SK-N-SH (cell line): ENCODE measurements at regions not wholly inside any gene's neighbourhood (a gene's known extent, or its start where the extent isn't known, plus 50 kb on each side); places are given as distances from the start of the nearest gene placed in this dataset.

Experiments used
- CTCF ChIA-PET: fragments of 300-600, 350-600 bp; formaldehyde crosslinking; extraction: SDS; loops from one replicate; lab custom pipeline; 2021; lab: Yijun Ruan, JAX
- POLR2A ChIA-PET: fragments of 350-600 bp; sonication (Branson Sonifier 250); formaldehyde crosslinking; extraction: SDS; loops from one replicate; lab custom pipeline; 2020; ENCODE audit warnings: antibody characterized with exemption, inconsistent platforms; lab: Yijun Ruan, JAX
- DNase-seq: peaks from one replicate; pipeline ENCODE4 v3.0.0; 2012
- H2AFZ ChIP-seq: fragments of 200-600 bp; sonication (generic); 2 replicates; pipeline ENCODE4 v1.8.1; 2016; ENCODE audit warnings: antibody characterized with exemption, mild to moderate bottlenecking, low read depth
- H3F3A ChIP-seq: fragments of 200-600 bp; sonication (generic); replicated peaks from 2 replicates; pipeline ENCODE3; 2016; ENCODE audit warnings: antibody characterized with exemption, mild to moderate bottlenecking; ENCODE audit not compliant: insufficient read depth
- H3K27ac ChIP-seq, 2 experiments: fragments of 200-500 bp in 1 of 2; fragments of 200-600 bp in 1 of 2; sonication (Bioruptor generic) in 1 of 2; sonication (generic), shearing (Covaris generic) in 1 of 2; 2 replicates each; pipeline versions ENCODE4 v1.5.1 to v1.6.1; 2014 to 2016; ENCODE audit warnings: low read depth in 2 of 2, inconsistent platforms in 1 of 2, low read length in 1 of 2, mild to moderate bottlenecking in 1 of 2, mixed read lengths in 1 of 2
- H3K27me3 ChIP-seq: fragments of 200-600 bp; sonication (generic), shearing (Covaris generic); 2 replicates; pipeline ENCODE4 v1.6.1; 2016; ENCODE audit warnings: mixed run types; ENCODE audit not compliant: insufficient read depth
- H3K36me3 ChIP-seq, 2 experiments: fragments of 200-500 bp in 1 of 2; fragments of 200-600 bp in 1 of 2; sonication (Bioruptor generic) in 1 of 2; sonication (generic) in 1 of 2; replicated peaks in 1 of 2; 2 replicates each; pipeline versions ENCODE3 to v1.5.1; 2014 to 2016; ENCODE audit warnings: low read length in 1 of 2, mild to moderate bottlenecking in 1 of 2; ENCODE audit not compliant: insufficient read depth in 2 of 2, control insufficient read depth in 1 of 2
- H3K4me1 ChIP-seq, 2 experiments: fragments of 200-500 bp in 1 of 2; fragments of 200-600 bp in 1 of 2; sonication (Bioruptor generic) in 1 of 2; sonication (generic), shearing (Covaris generic) in 1 of 2; 2 replicates each; pipeline versions ENCODE4 v1.5.1 to v1.6.1; 2014 to 2016; ENCODE audit warnings: low read depth in 1 of 2, low read length in 1 of 2, mixed run types in 1 of 2; ENCODE audit not compliant: insufficient read depth in 2 of 2, control insufficient read depth in 1 of 2
- H3K4me2 ChIP-seq: fragments of 200-600 bp; sonication (generic), shearing (Covaris generic); 2 replicates; pipeline ENCODE4 v1.6.1; 2017; ENCODE audit warnings: mixed run types
- H3K4me3 ChIP-seq, 2 experiments: fragments of 200-500 bp in 1 of 2; fragments of 200-600 bp in 1 of 2; sonication (Bioruptor generic) in 1 of 2; sonication (generic), shearing (Covaris generic) in 1 of 2; 2 replicates each; pipeline versions ENCODE4 v1.5.1 to v1.8.1; 2014 to 2016; ENCODE audit warnings: low read depth in 2 of 2, inconsistent platforms in 1 of 2, low read length in 1 of 2, mild to moderate bottlenecking in 1 of 2, mixed read lengths in 1 of 2, moderate library complexity in 1 of 2
- H3K79me2 ChIP-seq: fragments of 200-600 bp; sonication (generic); 2 replicates; pipeline ENCODE4 v1.8.1; 2017; ENCODE audit warnings: mild to moderate bottlenecking; ENCODE audit not compliant: insufficient read depth
- H3K9ac ChIP-seq: fragments of 200-600 bp; sonication (generic); 2 replicates; pipeline ENCODE4 v1.6.1; 2017; ENCODE audit warnings: mixed run types
- H3K9me2 ChIP-seq: fragments of 200-600 bp; sonication (generic); 2 replicates; pipeline ENCODE4 v1.6.1; 2017; ENCODE audit warnings: mixed run types
- H3K9me3 ChIP-seq: fragments of 200-600 bp; sonication (generic); 2 replicates; pipeline ENCODE4 v1.6.1; 2017; ENCODE audit warnings: mixed run types, mild to moderate bottlenecking, moderate library complexity
- H4K20me1 ChIP-seq: fragments of 200-600 bp; sonication (generic); 2 replicates; pipeline ENCODE4 v1.6.1; 2017; ENCODE audit warnings: mild to moderate bottlenecking, mixed run types; ENCODE audit not compliant: insufficient read depth
- CHD2 ChIP-seq: fragments of 150-350 bp; IDR thresholded peaks from 2 replicates; pipeline ENCODE4 v1.6.1; 2018; ENCODE audit warnings: low read length; ENCODE audit not compliant: partially characterized antibody
- EP300 ChIP-seq, 2 experiments: IDR thresholded peaks; 2 replicates each; pipeline versions ENCODE4 v1.4.0 to v1.6.1; 2012; ENCODE audit warnings: borderline replicate concordance in 1 of 2, low read depth in 1 of 2, low read length in 1 of 2
- EZH2phosphoT487 ChIP-seq: fragments of 200-600 bp; sonication (generic); IDR thresholded peaks from 2 replicates; pipeline ENCODE4 v1.6.1; 2017; ENCODE audit warnings: low read depth, mixed run types, mild to moderate bottlenecking, antibody characterized with exemption, moderate library complexity, borderline replicate concordance
- FOXJ3 ChIP-seq: sonication (generic); formaldehyde crosslinking; IDR thresholded peaks from 2 replicates; pipeline ENCODE4 v1.5.1; 2020; ENCODE audit warnings: mild to moderate bottlenecking, missing genetic modification reagents
- FOXM1 ChIP-seq: IDR thresholded peaks from 2 replicates; pipeline ENCODE4 v1.4.0; 2012; ENCODE audit warnings: low read depth, mild to moderate bottlenecking
- GABPA ChIP-seq: IDR thresholded peaks from 2 replicates; pipeline ENCODE4 v1.4.0; 2012; ENCODE audit warnings: low read depth, mild to moderate bottlenecking
- MEF2A ChIP-seq: IDR thresholded peaks from 2 replicates; pipeline ENCODE4 v1.4.0; 2012; ENCODE audit warnings: low read depth, borderline replicate concordance
- MXI1 ChIP-seq: IDR thresholded peaks from 2 replicates; pipeline ENCODE4 v1.6.1; 2012; ENCODE audit warnings: mild to moderate bottlenecking, low read depth, low read length, improper control_type of control experiment
- NRF1 ChIP-seq: IDR thresholded peaks from 2 replicates; pipeline ENCODE4 v1.6.1; 2012; ENCODE audit warnings: low read depth, mild to moderate bottlenecking, low read length
- POLR2AphosphoS5 ChIP-seq: IDR thresholded peaks from 2 replicates; pipeline ENCODE4 v1.6.1; 2012; ENCODE audit warnings: low read depth, low read length
- RAD21 ChIP-seq: IDR thresholded peaks from 2 replicates; pipeline ENCODE4 v1.6.1; 2012; ENCODE audit warnings: mild to moderate bottlenecking, low read length
- REST ChIP-seq: IDR thresholded peaks from 2 replicates; pipeline ENCODE4 v1.6.1; 2012; ENCODE audit warnings: mild to moderate bottlenecking, low read depth, low read length, moderate library complexity
- SMC3 ChIP-seq: IDR thresholded peaks from 2 replicates; pipeline ENCODE4 v1.6.1; 2012; ENCODE audit warnings: low read depth, low read length, improper control_type of control experiment
- TAF1 ChIP-seq: IDR thresholded peaks from 2 replicates; pipeline ENCODE4 v1.6.1; 2012; ENCODE audit warnings: low read depth, mild to moderate bottlenecking, low read length, moderate library complexity, borderline replicate concordance
- TCF12 ChIP-seq: IDR thresholded peaks from 2 replicates; pipeline ENCODE4 v1.4.0; 2012
- TEAD4 ChIP-seq: IDR thresholded peaks from 2 replicates; pipeline ENCODE4 v1.4.0; 2012; ENCODE audit warnings: mild to moderate bottlenecking, borderline replicate concordance; ENCODE audit not compliant: insufficient read depth
- USF2 ChIP-seq: fragments of 150-350 bp; IDR thresholded peaks from 2 replicates; pipeline ENCODE4 v1.6.1; 2017; ENCODE audit warnings: antibody characterized with exemption, low read length, low read depth, borderline replicate concordance
- WGBS: methylation state at CpG from one replicate; pipeline ENCODE4 v1.1.6; 2017; ENCODE audit warnings: low lambda C conversion rate; 5-methylcytosine and 5-hydroxymethylcytosine counted together
- TF ChIP-seq, protein P1 (sequence below): IDR thresholded peaks from 2 replicates; pipeline ENCODE4 v1.4.0; 2012; ENCODE audit warnings: low read depth
- TF ChIP-seq, protein P2 (sequence below): IDR thresholded peaks from 2 replicates; pipeline ENCODE4 v1.4.0; 2012; ENCODE audit warnings: low read depth, borderline replicate concordance
- TF ChIP-seq, protein P3 (sequence below): IDR thresholded peaks from 2 replicates; pipeline ENCODE4; 2012

DNA sequence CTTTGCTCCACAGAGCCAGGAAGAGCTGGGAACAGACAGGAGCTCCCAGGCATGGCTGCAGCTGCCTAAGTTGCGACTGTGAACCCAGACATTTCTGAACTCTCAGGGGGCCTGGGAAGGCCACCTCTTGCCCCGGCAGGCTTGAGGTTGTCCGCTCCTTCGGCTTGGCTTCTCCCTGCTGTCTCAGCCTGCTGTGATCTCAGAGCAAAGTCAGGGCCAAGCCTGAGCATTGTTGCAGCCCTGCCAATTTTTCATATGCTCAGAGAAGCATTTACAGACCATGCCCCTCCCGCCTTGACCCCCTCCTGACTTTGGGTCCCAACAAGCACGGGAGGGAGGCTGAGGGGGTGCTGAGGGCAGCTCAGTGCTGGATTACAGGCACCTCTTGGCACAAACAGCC is 1439.1 kb upstream of the FLRT2 start:
- H3K79me2 ChIP-seq = no peaks in the 10 kb centered on the region
- no peak overlapping the region for H3K4me3 ChIP-seq
- 6% methylated on average over 3 of the region's 6 CpGs for WGBS

GRCh38 chr14:84095681-84096080 is 1434.3 kb upstream of the FLRT2 start:
- CTCF ChIA-PET = no interaction called here
- H2AFZ ChIP-seq = no peak overlapping the region
- TF ChIP-seq EZH2phosphoT487 (no peak), CHD2 (no peak), GABPA (no peak), FOXJ3 (CRISPR knock-in tag) (no peak), POLR2AphosphoS5 (no peak), USF2 (no peak)
- TF ChIP-seq, protein P1, sequence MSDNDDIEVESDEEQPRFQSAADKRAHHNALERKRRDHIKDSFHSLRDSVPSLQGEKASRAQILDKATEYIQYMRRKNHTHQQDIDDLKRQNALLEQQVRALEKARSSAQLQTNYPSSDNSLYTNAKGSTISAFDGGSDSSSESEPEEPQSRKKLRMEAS = no peak
- TF ChIP-seq, protein P2, sequence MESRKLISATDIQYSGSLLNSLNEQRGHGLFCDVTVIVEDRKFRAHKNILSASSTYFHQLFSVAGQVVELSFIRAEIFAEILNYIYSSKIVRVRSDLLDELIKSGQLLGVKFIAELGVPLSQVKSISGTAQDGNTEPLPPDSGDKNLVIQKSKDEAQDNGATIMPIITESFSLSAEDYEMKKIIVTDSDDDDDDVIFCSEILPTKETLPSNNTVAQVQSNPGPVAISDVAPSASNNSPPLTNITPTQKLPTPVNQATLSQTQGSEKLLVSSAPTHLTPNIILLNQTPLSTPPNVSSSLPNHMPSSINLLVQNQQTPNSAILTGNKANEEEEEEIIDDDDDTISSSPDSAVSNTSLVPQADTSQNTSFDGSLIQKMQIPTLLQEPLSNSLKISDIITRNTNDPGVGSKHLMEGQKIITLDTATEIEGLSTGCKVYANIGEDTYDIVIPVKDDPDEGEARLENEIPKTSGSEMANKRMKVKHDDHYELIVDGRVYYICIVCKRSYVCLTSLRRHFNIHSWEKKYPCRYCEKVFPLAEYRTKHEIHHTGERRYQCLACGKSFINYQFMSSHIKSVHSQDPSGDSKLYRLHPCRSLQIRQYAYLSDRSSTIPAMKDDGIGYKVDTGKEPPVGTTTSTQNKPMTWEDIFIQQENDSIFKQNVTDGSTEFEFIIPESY = no peak
- TF ChIP-seq, protein P3, sequence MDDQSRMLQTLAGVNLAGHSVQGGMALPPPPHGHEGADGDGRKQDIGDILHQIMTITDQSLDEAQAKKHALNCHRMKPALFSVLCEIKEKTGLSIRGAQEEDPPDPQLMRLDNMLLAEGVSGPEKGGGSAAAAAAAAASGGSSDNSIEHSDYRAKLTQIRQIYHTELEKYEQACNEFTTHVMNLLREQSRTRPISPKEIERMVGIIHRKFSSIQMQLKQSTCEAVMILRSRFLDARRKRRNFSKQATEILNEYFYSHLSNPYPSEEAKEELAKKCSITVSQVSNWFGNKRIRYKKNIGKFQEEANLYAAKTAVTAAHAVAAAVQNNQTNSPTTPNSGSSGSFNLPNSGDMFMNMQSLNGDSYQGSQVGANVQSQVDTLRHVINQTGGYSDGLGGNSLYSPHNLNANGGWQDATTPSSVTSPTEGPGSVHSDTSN = no peak

More for the DNA sequence above, 1439.1 kb upstream of the FLRT2 start:
- TF ChIP-seq FOXJ3 (CRISPR knock-in tag) = no peak
- TF ChIP-seq NRF1 = no peak
- TF ChIP-seq SMC3 = no peak
- TF ChIP-seq TEAD4 = no peak
- no peak for TF ChIP-seq RAD21
- no peak for TF ChIP-seq EP300 (IDR thresholded peaks at IDR 0.05; ENCODE audit: borderline replicate concordance in 1 of 2, low read depth in 1 of 2, low read length in 1 of 2)
- TF ChIP-seq, protein P1 = no peak
- no peak for TF ChIP-seq TAF1
- TF ChIP-seq TCF12 = no peak
- TF ChIP-seq FOXM1 = no peak
- no peak for TF ChIP-seq MEF2A
- TF ChIP-seq MXI1 = no peak
- TF ChIP-seq REST = no peak
- Histone ChIP-seq H3K27me3 (no peaks in the 10 kb centered on the region), H3K4me2 (no peak overlapping the region), H3K4me1 (no peaks in the 10 kb centered on the region; a peak in 1 of 4 replicates), H3K9ac (no peak overlapping the region), H3K9me2 (no peaks in the 10 kb centered on the region), H3K36me3 (no peaks in the 10 kb centered on the region), H3F3A (no peaks in the 10 kb centered on the region), H2AFZ (no peak overlapping the region), H4K20me1 (no peaks in the 10 kb centered on the region), H3K27ac (no peak overlapping the region), H3K9me3 (no peaks in the 10 kb centered on the region)
- no peak for DNase-seq
- POLR2A ChIA-PET = no interaction called here
- CTCF ChIA-PET = no interaction called here

More at GRCh38 chr14:84095681-84096080, 1434.3 kb upstream of the FLRT2 start:
- Histone ChIP-seq H3K4me1 (no peaks in the 10 kb centered on the region; a peak in 1 of 4 replicates), H3K36me3 (no peaks in the 10 kb centered on the region), H3K79me2 (no peaks in the 10 kb centered on the region), H3K27ac (no peak overlapping the region), H3K4me3 (no peak overlapping the region), H3K9me2 (no peaks in the 10 kb centered on the region), H3K9me3 (no peaks in the 10 kb centered on the region), H3F3A (no peaks in the 10 kb centered on the region), H3K4me2 (no peak overlapping the region), H3K9ac (no peak overlapping the region), H4K20me1 (no peaks in the 10 kb centered on the region), H3K27me3 (no peaks in the 10 kb centered on the region)
- 8% methylated on average over 1 of the region's 1 CpG for WGBS
- POLR2A ChIA-PET = no interaction called here
- DNase-seq = no peak
